CD1c-positive myeloid dendritic cell (primary cell): ENCODE measurements at regions not wholly inside any gene's neighbourhood (a gene's known extent, or its start where the extent isn't known, plus 50 kb on each side); places are given as distances from the start of the nearest gene placed in this dataset.

ENCODE experiments used
- DNase-seq: peaks from one replicate; pipeline ENCODE4 v3.0.0-alpha.2; 2016; ENCODE audit errors: extremely low spot score

DNA sequence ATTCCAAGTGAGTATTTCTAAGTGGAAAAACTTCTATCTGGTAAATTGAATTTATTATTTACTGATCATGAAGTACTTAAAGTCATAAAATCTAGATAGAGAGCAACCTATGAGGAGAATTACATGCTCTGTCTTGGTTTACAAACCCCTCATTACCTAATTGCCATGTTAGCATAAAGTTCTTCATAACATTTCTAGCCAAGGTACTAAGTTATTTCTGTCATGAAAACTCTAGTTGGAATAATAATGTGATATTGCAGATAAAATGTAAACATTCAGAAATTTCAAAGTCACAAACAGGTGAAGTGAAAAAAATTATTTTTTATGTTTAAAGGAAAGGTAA lies 228.6 kb downstream of the TTLL7 start:
- DNase-seq: no peak

DNA sequence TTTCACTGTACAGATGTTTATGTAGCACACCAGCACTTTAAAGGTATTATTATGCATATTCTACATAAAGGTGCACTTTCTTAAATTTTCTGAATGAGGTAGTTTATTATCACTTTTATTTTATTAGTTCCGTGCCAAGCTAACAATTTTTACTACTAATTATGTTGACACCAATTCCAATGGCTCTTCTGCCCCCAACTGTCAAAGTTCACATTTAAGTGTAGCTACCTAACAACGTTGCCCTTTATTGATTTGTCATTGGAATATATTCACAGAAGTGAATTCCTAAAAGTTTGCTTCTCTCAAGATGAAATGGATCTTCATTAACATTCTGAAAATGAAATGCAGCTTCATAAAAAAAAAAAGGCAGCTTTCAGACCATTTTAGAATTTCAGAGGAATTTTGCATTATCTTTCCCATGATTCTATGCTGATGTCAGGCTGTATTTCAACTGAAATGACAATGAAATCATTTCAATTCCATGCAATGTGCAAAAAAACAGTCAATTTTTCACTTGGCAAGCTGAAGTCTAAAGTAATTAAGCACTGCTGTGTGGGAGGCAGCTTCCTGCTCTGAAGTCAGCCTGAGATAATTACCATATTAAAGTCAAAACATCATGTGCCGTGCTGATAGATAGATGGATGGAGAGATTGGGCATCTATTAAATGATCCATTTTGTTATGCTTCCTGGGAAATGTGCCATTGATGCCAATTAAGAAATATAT lies 229.2 kb downstream of the TTLL7 start:
- no peak for DNase-seq

DNA sequence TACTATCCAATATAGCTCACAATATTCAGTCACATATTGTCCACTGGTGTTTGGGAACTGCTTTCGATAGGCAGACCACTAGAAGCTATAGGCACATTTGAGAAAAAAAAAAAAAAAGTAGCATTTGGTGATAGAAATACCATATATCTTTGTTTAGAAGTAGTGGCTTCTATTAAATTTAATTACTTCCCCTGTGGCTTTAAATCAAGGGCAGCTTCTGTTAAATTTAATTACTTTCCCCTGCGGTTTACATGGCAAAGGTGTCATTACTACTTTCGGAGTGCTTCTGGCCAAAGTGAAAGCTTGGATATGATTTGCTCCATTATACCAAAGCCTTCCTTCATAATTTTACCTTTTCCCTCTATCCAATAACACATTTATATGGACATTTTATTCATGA lies 229.9 kb downstream of the TTLL7 start:
- no peak for DNase-seq

- DNase-seq: no peak
Observed at GRCh38 chr1:83766241-83766691, 232.7 kb downstream of the TTLL7 start.

- no peak for DNase-seq
Observed at GRCh38 chr1:83765125-83765524, 233.8 kb downstream of the TTLL7 start.

DNA sequence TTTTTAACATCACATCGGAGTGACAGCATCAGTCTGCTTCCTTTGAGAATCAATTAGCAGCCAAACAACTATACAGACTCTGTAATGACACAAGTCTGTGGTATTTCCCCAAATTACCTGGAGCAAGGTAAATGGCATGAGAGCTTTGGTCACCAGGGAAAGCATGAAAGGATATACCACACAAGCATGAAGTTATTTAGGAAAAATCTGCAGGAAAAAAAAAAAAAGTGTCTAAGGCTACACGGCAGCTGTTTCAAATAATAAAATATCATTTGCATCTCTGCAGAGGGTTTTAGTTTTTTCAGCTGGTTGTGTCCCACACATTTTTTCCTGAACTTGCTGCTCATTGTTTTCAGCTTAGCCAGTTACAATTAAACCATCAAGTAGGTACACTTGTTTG lies 234.7 kb downstream of the TTLL7 start:
- DNase-seq: no peak

DNA sequence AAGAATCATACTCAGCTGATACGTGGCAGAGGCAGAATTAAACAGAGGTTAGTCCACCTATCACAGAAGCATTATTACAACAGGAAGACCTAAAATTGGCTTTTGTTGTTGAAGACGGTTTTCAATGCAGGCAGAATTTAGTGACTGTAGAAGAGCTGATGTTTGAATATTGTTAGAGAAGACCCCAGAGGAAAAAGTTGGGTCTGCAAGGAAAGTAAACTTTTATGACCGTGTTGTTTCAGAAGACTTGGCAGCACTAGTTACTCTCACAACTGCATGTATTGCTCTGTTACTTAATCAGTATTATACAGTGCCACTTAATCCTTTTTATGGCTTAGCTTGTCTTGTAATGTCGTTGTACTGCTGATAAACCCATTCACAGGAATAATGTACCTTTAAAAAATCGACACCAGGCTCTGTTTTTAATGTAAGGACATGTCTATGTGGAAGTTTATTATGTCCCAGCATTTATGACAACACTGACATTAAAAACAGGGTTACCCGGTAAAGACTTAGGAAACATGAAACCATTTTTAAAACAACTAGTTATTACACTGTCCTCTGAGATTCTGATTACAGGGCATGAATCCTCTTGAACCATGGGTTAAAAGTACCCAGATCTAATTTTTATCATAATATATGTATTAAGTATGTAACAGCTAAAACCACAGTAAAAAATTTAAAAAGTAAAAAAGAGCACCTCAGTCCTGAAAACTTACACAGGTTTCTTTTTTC lies 235.4 kb downstream of the TTLL7 start:
- no peak for DNase-seq

DNA sequence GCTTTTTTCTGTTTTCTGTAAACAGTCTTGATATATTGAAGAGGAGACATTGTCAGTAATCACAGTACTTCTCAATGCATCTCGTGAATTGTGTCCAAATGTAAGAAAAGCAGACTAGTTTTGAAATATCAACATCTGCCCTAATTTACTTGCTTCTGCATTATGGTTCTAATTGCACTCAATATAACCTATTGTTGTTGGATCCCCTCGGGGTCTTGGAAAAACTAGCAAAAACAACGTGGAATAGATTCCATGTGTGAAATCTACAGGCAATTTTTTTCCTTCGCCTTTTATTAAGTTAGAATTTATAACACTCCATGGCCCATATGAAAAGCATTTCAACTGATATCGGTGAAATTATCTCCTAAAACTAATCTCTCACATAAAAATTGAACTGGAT lies 236.5 kb downstream of the TTLL7 start:
- DNase-seq: no peak

DNA sequence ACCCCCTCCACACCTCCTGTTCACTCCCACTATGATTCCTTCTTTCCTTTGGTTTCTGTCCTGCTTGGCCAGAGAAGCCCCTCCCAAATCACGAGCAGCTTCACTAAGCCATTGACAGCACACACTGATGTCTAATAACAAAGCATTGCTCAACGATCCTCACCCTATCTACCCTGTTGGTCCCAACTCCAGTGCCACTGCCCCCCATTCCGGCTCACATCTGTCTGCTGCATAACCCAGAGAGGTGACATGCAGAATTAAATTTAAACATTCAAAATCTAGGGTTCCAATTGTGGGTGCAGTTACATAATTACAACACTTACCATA lies 236.9 kb downstream of the TTLL7 start:
- DNase-seq: no peak

GRCh38 chr1:83761167-83762038 lies 237.5 kb downstream of the TTLL7 start:
- DNase-seq: no peak

DNA sequence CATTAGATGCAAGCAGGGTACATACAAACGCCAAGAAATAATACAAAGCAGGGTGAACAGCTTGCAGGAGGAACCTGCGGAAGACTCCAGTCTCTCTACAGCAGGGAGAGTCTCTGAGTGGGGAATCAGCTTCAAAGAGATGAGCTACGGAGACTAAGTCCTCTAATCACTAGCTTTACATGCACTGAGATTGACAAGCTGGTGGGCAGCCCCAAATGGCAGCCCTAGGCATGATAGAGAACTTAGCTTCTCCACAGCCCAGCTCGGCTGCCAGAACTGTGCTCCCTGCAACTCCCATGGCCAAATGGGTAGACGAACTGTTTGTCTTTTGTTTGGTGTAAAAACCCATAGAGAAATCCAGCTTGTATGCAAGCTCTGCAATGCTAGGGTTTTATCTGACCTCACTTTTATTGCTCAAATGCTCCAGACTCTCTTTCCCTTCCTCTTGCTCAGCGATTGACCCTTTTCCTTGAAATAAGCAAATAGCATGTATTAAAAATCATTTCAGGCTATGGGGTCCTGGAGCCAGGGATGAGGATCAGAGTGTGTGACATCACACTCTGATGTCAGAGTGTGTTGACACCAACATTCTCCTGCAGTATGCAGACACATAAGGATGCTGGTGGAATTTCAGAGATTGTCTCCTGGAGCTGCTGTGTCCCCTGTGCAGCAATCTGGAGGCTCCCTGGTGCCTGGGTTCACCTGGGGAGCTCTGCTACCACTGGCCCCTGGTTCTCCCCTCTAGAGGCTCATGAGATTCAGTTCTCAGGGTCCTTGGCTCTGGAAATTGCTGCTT lies 238.5 kb downstream of the TTLL7 start:
- no peak for DNase-seq

GRCh38 chr1:83756984-83757717 lies 241.8 kb downstream of the TTLL7 start:
- no peak for DNase-seq

GRCh38 chr1:83751602-83752001 lies 247.3 kb downstream of the TTLL7 start:
- no peak for DNase-seq

DNA sequence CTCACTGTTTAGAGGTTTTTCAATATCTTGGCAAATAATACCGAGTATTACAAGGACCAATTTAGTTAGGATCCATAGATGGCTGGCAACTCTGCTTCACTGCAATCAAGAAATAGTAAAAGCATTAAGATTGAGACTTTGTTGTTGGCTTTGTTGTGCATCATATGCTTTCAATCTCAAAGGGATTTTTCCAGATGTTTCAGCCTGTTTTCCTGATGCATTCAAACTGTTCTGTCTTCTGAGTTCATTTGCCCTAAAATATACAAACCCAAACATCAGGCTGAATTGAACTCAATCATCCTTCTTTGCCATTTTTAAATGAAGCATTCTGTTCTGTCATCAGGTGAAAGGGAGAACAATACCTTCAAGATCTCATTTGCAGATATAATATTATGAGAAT lies 248.7 kb downstream of the TTLL7 start:
- no peak for DNase-seq

- no peak for DNase-seq
Observed at GRCh38 chr1:83747853-83748482, 251.0 kb downstream of the TTLL7 start.

GRCh38 chr1:83746234-83746633 lies 252.7 kb downstream of the TTLL7 start:
- DNase-seq: no peak

DNA sequence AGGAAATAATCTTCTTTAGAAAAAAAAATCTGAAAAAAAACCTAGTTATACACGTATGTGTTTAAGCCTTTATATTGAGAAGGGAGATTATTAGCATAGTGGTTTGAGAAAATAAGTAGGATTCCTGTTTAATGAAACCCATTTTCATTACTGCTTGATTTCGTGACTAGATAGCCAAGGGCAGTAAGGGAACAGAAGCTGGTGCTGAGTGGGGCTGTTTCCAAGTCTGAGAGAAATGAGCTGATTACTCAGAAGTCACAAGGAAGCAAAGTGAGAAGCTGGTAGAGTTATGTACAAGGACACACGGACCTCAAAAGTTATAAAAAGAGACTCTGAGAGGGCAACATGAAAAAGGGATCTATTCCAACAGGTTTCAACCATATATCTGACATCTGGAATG lies 256.5 kb downstream of the TTLL7 start:
- DNase-seq: no peak

DNA sequence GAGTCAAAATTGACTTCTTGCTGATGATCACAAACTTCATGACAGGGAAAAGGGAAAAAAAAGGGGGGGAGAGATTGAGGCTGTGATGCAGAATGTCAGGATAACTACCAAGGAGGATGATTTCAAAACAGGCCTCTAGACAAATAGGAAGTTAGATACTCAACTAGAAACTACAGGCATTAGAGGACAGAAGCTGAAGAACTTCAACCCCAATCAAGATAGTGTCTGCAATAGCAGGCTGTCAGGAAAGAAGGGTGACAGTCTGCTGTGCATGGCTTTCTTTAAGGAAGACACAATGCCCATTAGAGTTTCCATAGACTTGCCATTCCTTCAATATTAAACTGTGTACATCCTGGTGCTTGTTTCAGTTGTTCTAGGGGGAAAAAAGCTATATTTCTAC lies 257.2 kb downstream of the TTLL7 start:
- no peak for DNase-seq

DNA sequence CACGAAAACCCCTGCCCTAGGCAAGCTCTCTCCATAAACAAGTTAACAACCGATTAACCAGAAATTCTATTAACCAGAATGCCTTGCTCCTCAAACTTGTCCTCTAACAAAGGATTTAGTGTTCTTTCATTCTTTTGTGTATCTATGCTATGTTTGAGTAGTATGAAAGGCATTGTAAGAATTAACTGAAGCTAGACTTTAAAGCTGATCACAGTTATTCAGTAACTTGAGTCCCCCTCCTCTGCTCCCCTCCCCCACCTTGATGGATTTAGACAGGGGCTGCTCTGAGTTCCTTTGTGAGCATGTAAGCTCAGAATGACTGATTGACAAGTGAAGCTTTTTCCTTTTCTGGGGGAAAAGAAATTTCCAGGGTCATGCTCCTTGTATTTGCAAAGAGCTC lies 257.6 kb downstream of the TTLL7 start:
- no peak for DNase-seq

GRCh38 chr1:83735526-83735925 lies 263.4 kb downstream of the TTLL7 start:
- DNase-seq: no peak

GRCh38 chr1:83734420-83734819 lies 264.5 kb downstream of the TTLL7 start:
- DNase-seq: no peak
